ENCODE measurements at regions not wholly inside any gene's neighbourhood (a gene's known extent, or its start where the extent isn't known, plus 50 kb on each side); places are given as distances from the start of the nearest gene placed in this dataset.

GRCh38 chr4:43423276-43423675 is 530.8 kb downstream of the GRXCR1 start:
- H3K4me3 ChIP-seq, result no peak overlapping the region
- H3K27ac ChIP-seq, result no peak overlapping the region
- no peaks in the 10 kb centered on the region for H3K36me3 ChIP-seq (ENCODE audit: insufficient read depth in 1 of 2, low read depth in 1 of 2)
- no peaks in the 10 kb centered on the region for H3K4me1 ChIP-seq
- H3K9me3 ChIP-seq, result no peaks in the 10 kb centered on the region
- 67 to 81% (median 70%) methylated on average over 1 of the region's 1 CpG for WGBS, 3 donors
- intact Hi-C loops (cut with DNase I), result no loop called here
- H3K27me3 ChIP-seq (ENCODE audit: insufficient read depth in 3 of 3, low read length in 2 of 3), result no peaks in the 10 kb centered on the region
- TF ChIP-seq CTCF (IDR thresholded peaks at IDR 0.05), result no peak
- DNase-seq (no peak), ATAC-seq (no peak)

GRCh38 chr4:43425206-43425605 is 532.7 kb downstream of the GRXCR1 start:
- no peaks in the 10 kb centered on the region for H3K9me3 ChIP-seq
- DNase-seq (no peak), ATAC-seq (no peak)
- no peaks in the 10 kb centered on the region for H3K36me3 ChIP-seq (ENCODE audit: insufficient read depth in 1 of 2, low read depth in 1 of 2)
- H3K27me3 ChIP-seq (ENCODE audit: insufficient read depth in 3 of 3, low read length in 2 of 3), result no peaks in the 10 kb centered on the region
- intact Hi-C loops (cut with DNase I), result no loop called here
- 71 to 80% (median 76%) methylated on average over 1 of the region's 1 CpG for WGBS, 3 donors
- H3K27ac ChIP-seq, result no peak overlapping the region
- no peak overlapping the region for H3K4me3 ChIP-seq
- no peak for TF ChIP-seq CTCF (IDR thresholded peaks at IDR 0.05)
- H3K4me1 ChIP-seq, result no peaks in the 10 kb centered on the region

GRCh38 chr4:43435291-43435690 is 542.8 kb downstream of the GRXCR1 start:
- intact Hi-C loops (cut with DNase I), result no loop called here
- Histone ChIP-seq H3K27me3 (ENCODE audit: insufficient read depth in 3 of 3, low read length in 2 of 3) (no peaks in the 10 kb centered on the region), H3K4me1 (no peaks in the 10 kb centered on the region), H3K4me3 (no peak overlapping the region), H3K27ac (no peak overlapping the region), H3K36me3 (ENCODE audit: insufficient read depth in 1 of 2, low read depth in 1 of 2) (no peaks in the 10 kb centered on the region), H3K9me3 (peaks cover 6% of the 10 kb centered on the region)
- WGBS, 3 donors, result 62 to 65% (median 63%) methylated on average over 1 of the region's 1 CpG
- ATAC-seq (no peak), DNase-seq (no peak)
- no peak for TF ChIP-seq CTCF (IDR thresholded peaks at IDR 0.05)

GRCh38 chr4:43452948-43453347 is 560.4 kb downstream of the GRXCR1 start:
- DNase-seq (no peak), ATAC-seq (no peak)
- Histone ChIP-seq H3K36me3 (ENCODE audit: insufficient read depth in 1 of 2, low read depth in 1 of 2) (no peaks in the 10 kb centered on the region), H3K4me3 (no peak overlapping the region), H3K4me1 (no peaks in the 10 kb centered on the region), H3K27ac (no peak overlapping the region), H3K9me3 (no peaks in the 10 kb centered on the region), H3K27me3 (ENCODE audit: insufficient read depth in 3 of 3, low read length in 2 of 3) (no peaks in the 10 kb centered on the region)
- no peak for TF ChIP-seq CTCF (IDR thresholded peaks at IDR 0.05)
- intact Hi-C loops (cut with DNase I), result no loop called here

GRCh38 chr4:43456383-43456782 is 563.9 kb downstream of the GRXCR1 start:
- no peak for DNase-seq
- H3K36me3 ChIP-seq (ENCODE audit: insufficient read depth in 1 of 2, low read depth in 1 of 2), result no peaks in the 10 kb centered on the region
- 34 to 39% (median 38%) methylated on average over 2 of the region's 2 CpGs for WGBS, 3 donors

More at GRCh38 chr4:43456383-43456782, 563.9 kb downstream of the GRXCR1 start:
- Histone ChIP-seq H3K4me3 (no peak overlapping the region), H3K27me3 (ENCODE audit: insufficient read depth in 3 of 3, low read length in 2 of 3) (no peaks in the 10 kb centered on the region), H3K4me1 (no peaks in the 10 kb centered on the region), H3K9me3 (no peaks in the 10 kb centered on the region), H3K27ac (no peak overlapping the region)
- intact Hi-C loops (cut with DNase I), result no loop called here
- no peak for TF ChIP-seq CTCF (IDR thresholded peaks at IDR 0.05)
- no peak for ATAC-seq
